ENCODE measurements at regions not wholly inside any gene's neighbourhood (a gene's known extent, or its start where the extent isn't known, plus 50 kb on each side); places are given as distances from the start of the nearest gene placed in this dataset.

DNA sequence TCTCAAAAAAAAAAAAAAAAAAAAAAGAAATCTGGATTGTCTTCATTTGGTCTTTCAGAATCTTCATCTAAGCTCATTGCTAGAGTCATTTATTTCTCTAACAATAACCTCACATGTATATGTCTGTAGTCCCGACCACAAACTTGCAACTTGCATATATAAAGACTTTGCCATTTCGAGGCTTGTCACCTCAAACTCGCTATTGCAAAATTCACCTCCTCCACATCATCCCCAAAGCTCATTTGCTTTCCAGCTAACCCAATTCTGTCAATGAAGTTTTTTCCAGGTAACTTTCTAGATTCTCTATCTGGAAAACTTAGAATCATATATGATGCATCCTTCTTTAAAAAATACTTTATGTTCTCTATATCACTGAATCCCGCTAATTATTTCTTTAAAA lies 393.2 kb upstream of the ATXN7L3B start:
- TF ChIP-seq, protein P1, sequence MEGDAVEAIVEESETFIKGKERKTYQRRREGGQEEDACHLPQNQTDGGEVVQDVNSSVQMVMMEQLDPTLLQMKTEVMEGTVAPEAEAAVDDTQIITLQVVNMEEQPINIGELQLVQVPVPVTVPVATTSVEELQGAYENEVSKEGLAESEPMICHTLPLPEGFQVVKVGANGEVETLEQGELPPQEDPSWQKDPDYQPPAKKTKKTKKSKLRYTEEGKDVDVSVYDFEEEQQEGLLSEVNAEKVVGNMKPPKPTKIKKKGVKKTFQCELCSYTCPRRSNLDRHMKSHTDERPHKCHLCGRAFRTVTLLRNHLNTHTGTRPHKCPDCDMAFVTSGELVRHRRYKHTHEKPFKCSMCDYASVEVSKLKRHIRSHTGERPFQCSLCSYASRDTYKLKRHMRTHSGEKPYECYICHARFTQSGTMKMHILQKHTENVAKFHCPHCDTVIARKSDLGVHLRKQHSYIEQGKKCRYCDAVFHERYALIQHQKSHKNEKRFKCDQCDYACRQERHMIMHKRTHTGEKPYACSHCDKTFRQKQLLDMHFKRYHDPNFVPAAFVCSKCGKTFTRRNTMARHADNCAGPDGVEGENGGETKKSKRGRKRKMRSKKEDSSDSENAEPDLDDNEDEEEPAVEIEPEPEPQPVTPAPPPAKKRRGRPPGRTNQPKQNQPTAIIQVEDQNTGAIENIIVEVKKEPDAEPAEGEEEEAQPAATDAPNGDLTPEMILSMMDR (conservative IDR thresholded peaks at IDR 0.05; ENCODE audit: low read depth in 2 of 2): no peak
- TF ChIP-seq EZH2 (IDR thresholded peaks at IDR 0.05; ENCODE audit: low read depth, unreplicated experiment) (no peak), CREB1 (CRISPR knock-in tag; IDR thresholded peaks at IDR 0.05; ENCODE audit: low read depth) (no peak)
- TF ChIP-seq, protein P2, sequence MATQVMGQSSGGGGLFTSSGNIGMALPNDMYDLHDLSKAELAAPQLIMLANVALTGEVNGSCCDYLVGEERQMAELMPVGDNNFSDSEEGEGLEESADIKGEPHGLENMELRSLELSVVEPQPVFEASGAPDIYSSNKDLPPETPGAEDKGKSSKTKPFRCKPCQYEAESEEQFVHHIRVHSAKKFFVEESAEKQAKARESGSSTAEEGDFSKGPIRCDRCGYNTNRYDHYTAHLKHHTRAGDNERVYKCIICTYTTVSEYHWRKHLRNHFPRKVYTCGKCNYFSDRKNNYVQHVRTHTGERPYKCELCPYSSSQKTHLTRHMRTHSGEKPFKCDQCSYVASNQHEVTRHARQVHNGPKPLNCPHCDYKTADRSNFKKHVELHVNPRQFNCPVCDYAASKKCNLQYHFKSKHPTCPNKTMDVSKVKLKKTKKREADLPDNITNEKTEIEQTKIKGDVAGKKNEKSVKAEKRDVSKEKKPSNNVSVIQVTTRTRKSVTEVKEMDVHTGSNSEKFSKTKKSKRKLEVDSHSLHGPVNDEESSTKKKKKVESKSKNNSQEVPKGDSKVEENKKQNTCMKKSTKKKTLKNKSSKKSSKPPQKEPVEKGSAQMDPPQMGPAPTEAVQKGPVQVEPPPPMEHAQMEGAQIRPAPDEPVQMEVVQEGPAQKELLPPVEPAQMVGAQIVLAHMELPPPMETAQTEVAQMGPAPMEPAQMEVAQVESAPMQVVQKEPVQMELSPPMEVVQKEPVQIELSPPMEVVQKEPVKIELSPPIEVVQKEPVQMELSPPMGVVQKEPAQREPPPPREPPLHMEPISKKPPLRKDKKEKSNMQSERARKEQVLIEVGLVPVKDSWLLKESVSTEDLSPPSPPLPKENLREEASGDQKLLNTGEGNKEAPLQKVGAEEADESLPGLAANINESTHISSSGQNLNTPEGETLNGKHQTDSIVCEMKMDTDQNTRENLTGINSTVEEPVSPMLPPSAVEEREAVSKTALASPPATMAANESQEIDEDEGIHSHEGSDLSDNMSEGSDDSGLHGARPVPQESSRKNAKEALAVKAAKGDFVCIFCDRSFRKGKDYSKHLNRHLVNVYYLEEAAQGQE (IDR thresholded peaks at IDR 0.05; ENCODE audit: unreplicated experiment): no peak
- TF ChIP-seq, protein P3, sequence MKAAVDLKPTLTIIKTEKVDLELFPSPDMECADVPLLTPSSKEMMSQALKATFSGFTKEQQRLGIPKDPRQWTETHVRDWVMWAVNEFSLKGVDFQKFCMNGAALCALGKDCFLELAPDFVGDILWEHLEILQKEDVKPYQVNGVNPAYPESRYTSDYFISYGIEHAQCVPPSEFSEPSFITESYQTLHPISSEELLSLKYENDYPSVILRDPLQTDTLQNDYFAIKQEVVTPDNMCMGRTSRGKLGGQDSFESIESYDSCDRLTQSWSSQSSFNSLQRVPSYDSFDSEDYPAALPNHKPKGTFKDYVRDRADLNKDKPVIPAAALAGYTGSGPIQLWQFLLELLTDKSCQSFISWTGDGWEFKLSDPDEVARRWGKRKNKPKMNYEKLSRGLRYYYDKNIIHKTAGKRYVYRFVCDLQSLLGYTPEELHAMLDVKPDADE (IDR thresholded peaks at IDR 0.05): no peak

All from GM23338 (cell line).